ENCODE measurements at regions not wholly inside any gene's neighbourhood (a gene's known extent, or its start where the extent isn't known, plus 50 kb on each side); places are given as distances from the start of the nearest gene placed in this dataset.

DNA sequence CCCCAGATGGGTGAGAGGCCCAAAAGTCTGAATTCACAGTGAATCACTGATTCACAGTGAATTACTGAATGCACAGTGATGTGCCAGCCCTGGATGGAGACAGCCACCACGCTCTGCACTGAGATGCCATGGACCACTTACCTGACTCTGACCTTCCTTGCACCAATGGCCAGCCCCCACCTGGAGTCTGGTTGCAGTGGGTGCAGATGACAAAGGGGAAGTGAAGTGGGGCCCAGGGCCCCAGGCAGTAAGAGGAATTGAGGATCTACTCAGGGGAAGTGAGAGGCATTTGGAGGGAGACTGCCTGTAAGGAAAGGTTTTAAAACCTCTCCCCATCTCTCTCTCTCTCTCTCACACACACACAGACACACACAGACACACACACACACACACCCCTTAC, 412.1 kb downstream of the CYLC2 start:
- Mint-ChIP-seq H3K27ac (no peak overlapping the region), H3K9me3 (no peaks in the 10 kb centered on the region), H3K36me3 (ENCODE audit: low read depth) (no peaks in the 10 kb centered on the region)

GRCh38 chr9:103410059-103410458, 414.9 kb downstream of the CYLC2 start:
- DNase-seq, result no peak
- Histone ChIP-seq H3K27ac (ENCODE audit: low read depth, low read length) (no peak overlapping the region), H3K9ac (ENCODE audit: extremely low read depth, low read length, poor library complexity, severe bottlenecking) (no peak overlapping the region), H3K27me3 (ENCODE audit: control insufficient read depth, insufficient read depth, low read length, poor library complexity, severe bottlenecking) (no peaks in the 10 kb centered on the region), H3K4me3 (ENCODE audit: low read length) (no peak overlapping the region), H3K4me1 (ENCODE audit: control insufficient read depth, insufficient read depth, low read length) (no peaks in the 10 kb centered on the region), H3K36me3 (ENCODE audit: control insufficient read depth, insufficient read depth, low read length) (no peaks in the 10 kb centered on the region), H3K9me3 (ENCODE audit: control insufficient read depth, low read length) (peaks cover 20% of the 10 kb centered on the region)
- Mint-ChIP-seq H3K9me3 (no peaks in the 10 kb centered on the region), H3K36me3 (ENCODE audit: low read depth) (no peaks in the 10 kb centered on the region), H3K4me3 (no peak overlapping the region), H3K4me1 (peaks cover 2% of the 10 kb centered on the region), H3K27me3 (ENCODE audit: insufficient read depth) (no peaks in the 10 kb centered on the region), H3K27ac (no peak overlapping the region)
- TF ChIP-seq, protein P1, sequence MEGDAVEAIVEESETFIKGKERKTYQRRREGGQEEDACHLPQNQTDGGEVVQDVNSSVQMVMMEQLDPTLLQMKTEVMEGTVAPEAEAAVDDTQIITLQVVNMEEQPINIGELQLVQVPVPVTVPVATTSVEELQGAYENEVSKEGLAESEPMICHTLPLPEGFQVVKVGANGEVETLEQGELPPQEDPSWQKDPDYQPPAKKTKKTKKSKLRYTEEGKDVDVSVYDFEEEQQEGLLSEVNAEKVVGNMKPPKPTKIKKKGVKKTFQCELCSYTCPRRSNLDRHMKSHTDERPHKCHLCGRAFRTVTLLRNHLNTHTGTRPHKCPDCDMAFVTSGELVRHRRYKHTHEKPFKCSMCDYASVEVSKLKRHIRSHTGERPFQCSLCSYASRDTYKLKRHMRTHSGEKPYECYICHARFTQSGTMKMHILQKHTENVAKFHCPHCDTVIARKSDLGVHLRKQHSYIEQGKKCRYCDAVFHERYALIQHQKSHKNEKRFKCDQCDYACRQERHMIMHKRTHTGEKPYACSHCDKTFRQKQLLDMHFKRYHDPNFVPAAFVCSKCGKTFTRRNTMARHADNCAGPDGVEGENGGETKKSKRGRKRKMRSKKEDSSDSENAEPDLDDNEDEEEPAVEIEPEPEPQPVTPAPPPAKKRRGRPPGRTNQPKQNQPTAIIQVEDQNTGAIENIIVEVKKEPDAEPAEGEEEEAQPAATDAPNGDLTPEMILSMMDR (conservative IDR thresholded peaks at IDR 0.05), result no peak
- 75 to 81% methylated on average over 3 of the region's 4 CpGs for WGBS, 2 experiments (ENCODE audit: insufficient coverage in 1 of 2, insufficient read length in 1 of 2)

More for the DNA sequence above, 412.1 kb downstream of the CYLC2 start:
- Histone ChIP-seq H3K36me3 (ENCODE audit: control insufficient read depth, insufficient read depth, low read length) (no peaks in the 10 kb centered on the region), H3K27me3 (ENCODE audit: control insufficient read depth, insufficient read depth, low read length, poor library complexity, severe bottlenecking) (no peaks in the 10 kb centered on the region), H3K4me1 (ENCODE audit: control insufficient read depth, insufficient read depth, low read length) (no peaks in the 10 kb centered on the region), H3K4me3 (ENCODE audit: low read length) (no peak overlapping the region), H3K9ac (ENCODE audit: extremely low read depth, low read length, poor library complexity, severe bottlenecking) (no peak overlapping the region), H3K27ac (ENCODE audit: low read depth, low read length) (no peak overlapping the region), H3K9me3 (ENCODE audit: control insufficient read depth, low read length) (peaks cover 15% of the 10 kb centered on the region)
- 73% methylated on average over 1 of the region's 1 CpG; no CpG with 5 or more reads in 1 of the 2 experiments for WGBS, 2 experiments (ENCODE audit: insufficient coverage in 1 of 2, insufficient read length in 1 of 2)
- no peak for DNase-seq
- Mint-ChIP-seq H3K27me3 (ENCODE audit: insufficient read depth) (no peaks in the 10 kb centered on the region), H3K4me1 (peaks cover 2% of the 10 kb centered on the region), H3K4me3 (no peak overlapping the region)
- TF ChIP-seq, protein P1 (conservative IDR thresholded peaks at IDR 0.05), result no peak

DNA sequence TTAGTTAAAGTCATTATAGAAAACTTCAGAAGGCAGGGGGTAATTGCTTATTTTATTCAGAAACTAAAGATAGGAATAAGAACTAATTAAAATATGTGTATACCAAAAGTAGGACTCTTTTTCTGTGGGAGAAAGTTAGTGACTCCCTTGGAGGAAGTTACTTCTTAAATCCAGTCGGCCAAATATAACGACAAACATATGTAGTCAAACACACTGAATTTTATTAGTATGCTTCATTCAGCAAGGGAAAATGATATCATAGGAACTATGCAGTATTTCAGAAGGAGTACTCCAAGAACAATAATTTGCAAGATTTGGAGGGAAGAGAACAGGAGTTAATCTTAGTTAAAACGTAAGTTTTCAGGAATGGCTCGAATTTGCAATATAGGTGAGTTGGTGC, 432.6 kb downstream of the CYLC2 start:
- Histone ChIP-seq H3K27ac (ENCODE audit: low read depth, low read length) (no peak overlapping the region), H3K9me3 (ENCODE audit: control insufficient read depth, low read length) (peaks cover 6% of the 10 kb centered on the region), H3K36me3 (ENCODE audit: control insufficient read depth, insufficient read depth, low read length) (no peaks in the 10 kb centered on the region), H3K9ac (ENCODE audit: extremely low read depth, low read length, poor library complexity, severe bottlenecking) (no peak overlapping the region), H3K4me3 (ENCODE audit: low read length) (no peak overlapping the region), H3K27me3 (ENCODE audit: control insufficient read depth, insufficient read depth, low read length, poor library complexity, severe bottlenecking) (no peaks in the 10 kb centered on the region), H3K4me1 (ENCODE audit: control insufficient read depth, insufficient read depth, low read length) (no peaks in the 10 kb centered on the region)
- H3K27ac Mint-ChIP-seq, result no peak overlapping the region
- H3K36me3 Mint-ChIP-seq (ENCODE audit: low read depth), result no peaks in the 10 kb centered on the region
- TF ChIP-seq, protein P1 (conservative IDR thresholded peaks at IDR 0.05), result no peak
- H3K4me1 Mint-ChIP-seq, result no peaks in the 10 kb centered on the region
- 88% methylated on average over 4 of the region's 4 CpGs; no CpG with 5 or more reads in 1 of the 2 experiments for WGBS, 2 experiments (ENCODE audit: insufficient coverage in 1 of 2, insufficient read length in 1 of 2)
- H3K9me3 Mint-ChIP-seq, result no peaks in the 10 kb centered on the region
- no peak overlapping the region for H3K4me3 Mint-ChIP-seq
- DNase-seq, result no peak
- no peaks in the 10 kb centered on the region for H3K27me3 Mint-ChIP-seq (ENCODE audit: insufficient read depth)

Measured in endodermal cell (in vitro differentiated cells).